ENCODE measurements at regions not wholly inside any gene's neighbourhood (a gene's known extent, or its start where the extent isn't known, plus 50 kb on each side); places are given as distances from the start of the nearest gene placed in this dataset.

GRCh38 chr14:101004176-101004575 is 100.7 kb upstream of the RTL1 start:
- no peak for TF ChIP-seq CTCF (IDR thresholded peaks at IDR 0.05; ENCODE audit: low read depth, low read length)
- Histone ChIP-seq H3K36me3 (peaks cover 63% of the 10 kb centered on the region), H3K9me3 (no peaks in the 10 kb centered on the region), H3K4me1 (peaks cover 17% of the 10 kb centered on the region), H3K4me3 (ENCODE audit: low read depth, low read length) (no peak overlapping the region), H3K27me3 (no peaks in the 10 kb centered on the region)
- no peak for DNase-seq

GRCh38 chr14:101004954-101005353 is 101.4 kb upstream of the RTL1 start:
- Histone ChIP-seq H3K4me1 (peaks cover 25% of the 10 kb centered on the region), H3K27me3 (no peaks in the 10 kb centered on the region), H3K36me3 (peaks cover 60% of the 10 kb centered on the region), H3K4me3 (ENCODE audit: low read depth, low read length) (no peak overlapping the region), H3K9me3 (no peaks in the 10 kb centered on the region)
- TF ChIP-seq CTCF (IDR thresholded peaks at IDR 0.05; ENCODE audit: low read depth, low read length) = no peak
- DNase-seq = no peak

DNA sequence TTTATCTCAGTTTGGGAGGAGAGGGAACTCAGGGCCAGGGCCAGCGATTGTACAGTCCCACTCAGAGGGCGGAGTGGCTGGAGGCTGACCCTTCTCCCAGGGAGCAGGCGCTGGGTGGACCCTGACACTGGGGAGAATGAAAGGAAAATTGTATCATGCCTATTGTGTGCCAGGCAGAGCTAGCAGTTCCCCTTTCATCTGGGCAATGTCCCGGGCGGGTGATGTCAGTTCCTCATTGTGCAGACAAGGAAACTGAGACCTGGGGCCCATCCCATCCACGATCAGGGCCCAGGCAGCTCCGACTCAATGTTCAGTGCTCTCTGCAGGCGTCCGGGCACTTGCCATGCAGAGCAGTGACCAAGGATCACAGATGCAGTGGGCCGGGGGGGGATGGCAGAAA is 101.9 kb upstream of the RTL1 start:
- H3K4me3 ChIP-seq (ENCODE audit: low read depth, low read length) = no peak overlapping the region
- no peaks in the 10 kb centered on the region for H3K9me3 ChIP-seq
- peaks cover 27% of the 10 kb centered on the region for H3K4me1 ChIP-seq
- peaks cover 56% of the 10 kb centered on the region for H3K36me3 ChIP-seq
- no peak for TF ChIP-seq CTCF (IDR thresholded peaks at IDR 0.05; ENCODE audit: low read depth, low read length)
- no peak for DNase-seq
- no peaks in the 10 kb centered on the region for H3K27me3 ChIP-seq

DNA sequence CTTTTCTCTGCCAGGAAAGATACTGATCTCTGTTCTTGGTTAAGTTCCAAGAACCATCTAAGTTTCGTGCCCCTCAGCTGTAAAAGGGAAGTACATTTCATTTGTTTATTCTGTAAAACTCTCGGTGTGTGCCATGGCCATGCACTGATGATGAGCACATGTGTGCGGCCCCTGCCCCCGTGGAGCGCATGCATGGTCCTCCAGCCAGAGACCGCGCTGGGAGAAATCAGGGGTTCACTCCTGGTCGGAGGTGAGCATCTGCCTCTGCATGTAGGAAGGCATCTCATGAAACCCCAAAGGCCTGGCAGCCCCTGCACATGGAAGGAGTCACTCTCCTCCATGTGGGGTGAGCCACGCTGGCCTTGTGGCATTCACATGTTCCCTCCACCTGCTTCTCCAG is 102.5 kb upstream of the RTL1 start:
- H3K9me3 ChIP-seq = no peaks in the 10 kb centered on the region
- H3K4me1 ChIP-seq = peaks cover 28% of the 10 kb centered on the region
- H3K27me3 ChIP-seq = no peaks in the 10 kb centered on the region
- DNase-seq = no peak
- H3K4me3 ChIP-seq (ENCODE audit: low read depth, low read length) = no peak overlapping the region
- no peak for TF ChIP-seq CTCF (IDR thresholded peaks at IDR 0.05; ENCODE audit: low read depth, low read length)
- peaks cover 51% of the 10 kb centered on the region for H3K36me3 ChIP-seq

- H3K4me1 ChIP-seq = peaks cover 35% of the 10 kb centered on the region
- DNase-seq = no peak
- no peaks in the 10 kb centered on the region for H3K27me3 ChIP-seq
- no peak overlapping the region for H3K4me3 ChIP-seq (ENCODE audit: low read depth, low read length)
- H3K36me3 ChIP-seq = peaks cover 47% of the 10 kb centered on the region
- H3K9me3 ChIP-seq = no peaks in the 10 kb centered on the region
- TF ChIP-seq CTCF (IDR thresholded peaks at IDR 0.05; ENCODE audit: low read depth, low read length) = no peak
These were observed 103.6 kb upstream of the RTL1 start for GRCh38 chr14:101007004-101007614.

- no peak for DNase-seq
- Histone ChIP-seq H3K36me3 (peaks cover 43% of the 10 kb centered on the region), H3K27me3 (no peaks in the 10 kb centered on the region), H3K4me1 (peaks cover 35% of the 10 kb centered on the region), H3K9me3 (no peaks in the 10 kb centered on the region), H3K4me3 (ENCODE audit: low read depth, low read length) (no peak overlapping the region)
- TF ChIP-seq CTCF (IDR thresholded peaks at IDR 0.05; ENCODE audit: low read depth, low read length) = no peak
These were observed 104.2 kb upstream of the RTL1 start for GRCh38 chr14:101007765-101008164.

Data from BE2C (cell line).